Duodenal mucosa (tissue), 2 donors: ENCODE measurements at regions not wholly inside any gene's neighbourhood (a gene's known extent, or its start where the extent isn't known, plus 50 kb on each side); places are given as distances from the start of the nearest gene placed in this dataset.

ENCODE experiments used
- H3K27ac ChIP-seq: one replicate; pipeline ENCODE4 v1.7.0; 2013; ENCODE audit warnings: low read depth, low read length
- H3K27me3 ChIP-seq, 2 donors: one replicate each; pipeline ENCODE4 v1.7.0; 2013; ENCODE audit warnings: low read length in 2 of 2, control low read depth in 1 of 2; ENCODE audit not compliant: insufficient read depth in 2 of 2, control insufficient read depth in 1 of 2
- H3K36me3 ChIP-seq, 2 donors: one replicate each; pipeline ENCODE4 v1.7.0; 2013; ENCODE audit warnings: low read length in 2 of 2, control low read depth in 1 of 2; ENCODE audit not compliant: insufficient read depth in 2 of 2, control insufficient read depth in 1 of 2
- H3K4me1 ChIP-seq, 2 donors: one replicate each; pipeline ENCODE4 v1.7.0; 2013; ENCODE audit warnings: low read length in 2 of 2, control low read depth in 1 of 2; ENCODE audit not compliant: insufficient read depth in 2 of 2, control insufficient read depth in 1 of 2
- H3K4me3 ChIP-seq, 2 donors: one replicate each; pipeline ENCODE4 v1.7.0; 2013; ENCODE audit warnings: low read length in 2 of 2, low read depth in 1 of 2
- H3K9ac ChIP-seq, 2 donors: one replicate each; pipeline ENCODE4 v1.7.0; 2013; ENCODE audit warnings: low read length in 2 of 2, low read depth in 1 of 2
- H3K9me3 ChIP-seq, 2 donors: one replicate each; pipeline ENCODE4 v1.7.0; 2013; ENCODE audit warnings: low read length in 2 of 2, control low read depth in 1 of 2; ENCODE audit not compliant: control insufficient read depth in 1 of 2

DNA sequence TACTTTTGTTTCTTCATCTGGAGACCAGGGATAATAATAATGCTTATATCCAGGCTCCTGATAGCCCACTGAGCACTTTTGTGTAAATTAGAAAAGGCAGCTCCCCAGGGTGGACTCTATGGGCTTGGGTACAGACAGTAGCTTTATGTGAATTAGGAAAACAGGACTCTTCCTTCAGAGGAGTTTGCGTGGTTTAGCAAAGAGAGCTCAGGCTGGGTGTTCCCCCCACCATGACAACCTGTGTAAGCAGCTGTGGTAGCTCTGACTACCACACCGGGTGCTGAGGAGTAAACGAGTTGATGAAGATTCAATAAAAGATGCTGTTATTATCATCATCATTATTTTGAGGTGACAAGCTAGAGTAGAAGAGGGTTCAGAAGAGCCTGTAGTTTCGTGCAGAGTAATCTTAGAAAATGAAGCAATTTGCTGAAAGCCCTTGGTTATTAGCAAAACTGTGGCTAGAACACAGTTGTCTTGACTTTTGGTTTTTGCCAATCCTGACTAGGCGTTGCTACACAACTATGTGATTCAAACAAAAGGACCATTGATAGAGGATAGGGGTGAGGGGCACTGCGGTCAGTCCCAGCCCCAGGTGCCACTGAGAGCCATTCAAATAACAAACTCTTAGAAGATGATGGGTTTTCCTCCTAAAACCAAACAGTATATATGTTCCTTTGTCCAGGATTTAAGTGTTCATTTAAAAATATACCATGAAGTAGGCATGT lies 60.6 kb upstream of the LIMCH1 start:
- no peaks in the 10 kb centered on the region for H3K9me3 ChIP-seq
- H3K36me3 ChIP-seq = no peaks in the 10 kb centered on the region
- H3K4me3 ChIP-seq = no peak overlapping the region
- no peaks in the 10 kb centered on the region for H3K27me3 ChIP-seq
- no peak overlapping the region for H3K27ac ChIP-seq
- no peaks in the 10 kb centered on the region for H3K4me1 ChIP-seq
- no peak overlapping the region for H3K9ac ChIP-seq

DNA sequence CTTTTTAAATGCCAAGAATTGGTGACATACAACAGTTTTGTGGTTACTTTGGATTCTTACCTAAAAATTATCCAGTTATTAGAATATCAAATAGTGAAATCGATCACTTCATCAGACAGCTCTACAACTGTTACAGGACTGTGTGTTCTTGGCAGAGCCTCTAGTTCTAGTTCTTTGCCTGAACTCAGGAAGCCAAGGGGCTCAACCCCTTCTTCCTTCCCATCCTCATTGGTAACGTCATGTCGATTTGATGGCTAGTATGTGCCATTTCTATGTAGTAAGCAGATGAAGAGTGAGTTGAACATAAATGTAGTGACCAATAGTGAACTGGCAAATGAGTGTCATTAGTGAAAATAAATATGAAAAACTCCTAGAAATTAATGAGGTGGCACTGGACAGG lies 59.4 kb upstream of the LIMCH1 start:
- no peaks in the 10 kb centered on the region for H3K9me3 ChIP-seq
- H3K27ac ChIP-seq = no peak overlapping the region
- H3K27me3 ChIP-seq = no peaks in the 10 kb centered on the region
- no peak overlapping the region for H3K4me3 ChIP-seq
- no peaks in the 10 kb centered on the region for H3K36me3 ChIP-seq
- no peak overlapping the region for H3K9ac ChIP-seq
- no peaks in the 10 kb centered on the region for H3K4me1 ChIP-seq

DNA sequence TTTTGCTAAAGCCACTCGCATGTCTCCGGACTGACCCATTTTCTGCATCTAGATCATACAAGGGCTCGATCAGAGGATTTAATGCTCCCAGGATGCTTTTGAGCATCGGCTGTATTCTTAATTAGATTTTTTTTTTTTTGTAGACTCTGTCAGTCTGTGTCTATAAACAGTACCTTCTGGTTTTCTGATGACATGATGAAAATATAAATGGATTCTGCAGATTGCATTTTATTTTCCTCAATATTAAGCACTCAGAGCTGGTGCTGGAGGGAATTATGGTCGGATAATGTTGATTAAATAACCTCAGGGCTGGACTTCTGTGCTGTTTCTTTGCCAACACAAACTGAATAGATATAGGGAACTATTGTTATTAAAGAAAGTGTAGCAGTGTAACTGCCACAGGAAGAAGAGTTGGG lies 57.1 kb upstream of the LIMCH1 start:
- Histone ChIP-seq H3K9me3 (no peaks in the 10 kb centered on the region), H3K9ac (no peak overlapping the region), H3K4me3 (no peak overlapping the region), H3K27ac (no peak overlapping the region), H3K36me3 (no peaks in the 10 kb centered on the region), H3K27me3 (no peaks in the 10 kb centered on the region), H3K4me1 (no peaks in the 10 kb centered on the region)

DNA sequence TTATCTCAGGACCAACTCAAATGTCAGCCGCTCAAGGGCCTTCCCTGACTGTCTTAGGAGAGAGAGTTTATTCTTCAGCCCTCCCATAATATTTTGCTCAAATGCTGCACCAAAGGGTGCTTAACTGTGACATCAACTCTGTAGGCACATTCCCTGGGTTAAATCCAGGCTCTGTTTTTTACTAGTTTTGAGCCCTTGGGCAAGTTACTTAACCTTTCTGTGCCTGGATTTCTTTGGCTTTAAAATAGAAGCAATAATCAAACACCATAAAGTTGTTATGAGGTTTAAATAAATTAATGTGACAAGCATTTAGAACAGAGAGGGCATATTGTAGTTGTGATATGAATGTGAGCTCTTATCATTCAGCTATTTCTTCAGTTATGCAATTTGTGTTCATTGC lies 54.2 kb upstream of the LIMCH1 start:
- Histone ChIP-seq H3K9ac (no peak overlapping the region), H3K27ac (no peak overlapping the region), H3K27me3 (no peaks in the 10 kb centered on the region), H3K9me3 (no peaks in the 10 kb centered on the region), H3K4me3 (no peak overlapping the region), H3K4me1 (no peaks in the 10 kb centered on the region), H3K36me3 (no peaks in the 10 kb centered on the region)

DNA sequence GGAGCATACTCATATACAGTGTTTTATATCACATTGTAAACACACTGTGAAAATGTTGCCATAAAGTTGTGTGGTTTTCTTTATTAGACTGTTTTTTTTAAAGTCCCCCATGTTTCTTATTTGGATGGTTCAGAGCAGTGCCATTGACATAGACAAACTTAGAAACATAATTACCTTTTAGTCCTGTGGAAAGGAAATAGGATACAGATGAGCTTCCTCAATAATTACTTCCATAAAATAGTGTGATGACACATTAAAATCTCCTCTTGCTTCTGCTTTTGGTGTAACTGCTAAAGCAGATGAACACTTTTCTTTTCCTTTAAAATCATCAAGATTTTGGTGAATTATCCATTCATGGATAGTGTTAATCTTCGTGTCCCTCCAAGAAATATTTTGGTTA lies 52.9 kb upstream of the LIMCH1 start:
- H3K4me1 ChIP-seq = no peaks in the 10 kb centered on the region

DNA sequence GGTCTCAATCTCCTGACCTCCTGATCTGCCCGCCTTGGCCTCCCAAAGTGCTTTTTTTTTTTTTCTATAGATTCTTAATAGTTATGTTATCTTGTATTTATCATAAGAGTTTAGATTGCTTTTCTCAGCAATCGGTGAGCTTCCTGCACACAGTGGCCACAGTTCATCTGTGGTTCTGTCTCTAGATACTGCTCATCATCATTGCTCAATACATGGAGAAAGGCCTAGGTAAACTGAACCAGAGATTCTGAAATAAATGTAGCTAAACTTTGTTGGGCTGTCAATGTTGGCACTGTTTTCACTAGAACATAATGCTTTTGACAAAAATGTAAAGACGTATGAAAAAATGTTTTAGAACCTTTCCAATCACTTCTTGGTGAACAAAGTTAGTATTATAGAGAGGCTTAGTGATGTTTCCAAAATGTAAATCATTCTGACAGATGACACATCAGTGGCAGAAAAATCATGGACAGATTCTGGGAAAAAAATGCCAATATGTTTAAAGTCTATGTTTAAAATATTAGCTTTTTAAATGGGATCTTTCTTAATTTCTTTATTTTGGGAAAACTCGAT lies 50.0 kb upstream of the LIMCH1 start:
- H3K27ac ChIP-seq = no peak overlapping the region
- no peak overlapping the region for H3K9ac ChIP-seq
- H3K4me1 ChIP-seq = no peaks in the 10 kb centered on the region
- no peaks in the 10 kb centered on the region for H3K27me3 ChIP-seq
- H3K4me3 ChIP-seq = no peak overlapping the region
- no peaks in the 10 kb centered on the region for H3K9me3 ChIP-seq
- no peaks in the 10 kb centered on the region for H3K36me3 ChIP-seq

More for the DNA sequence above, 52.9 kb upstream of the LIMCH1 start:
- Histone ChIP-seq H3K9me3 (no peaks in the 10 kb centered on the region), H3K27me3 (no peaks in the 10 kb centered on the region), H3K27ac (no peak overlapping the region), H3K36me3 (no peaks in the 10 kb centered on the region), H3K9ac (no peak overlapping the region), H3K4me3 (no peak overlapping the region)
